ENCODE measurements at regions not wholly inside any gene's neighbourhood (a gene's known extent, or its start where the extent isn't known, plus 50 kb on each side); places are given as distances from the start of the nearest gene placed in this dataset.

GRCh38 chr1:70888722-70889121, 158.9 kb downstream of the PTGER3 start:
- TF ChIP-seq CTCF (IDR thresholded peaks at IDR 0.05) (no peak), ARID4B (CRISPR knock-in tag; IDR thresholded peaks at IDR 0.05; ENCODE audit: borderline replicate concordance) (no peak), FOXP1 (CRISPR knock-in tag; IDR thresholded peaks at IDR 0.05; ENCODE audit: borderline replicate concordance) (no peak), CREB1 (CRISPR knock-in tag; IDR thresholded peaks at IDR 0.05) (no peak), ESRRA (CRISPR knock-in tag; IDR thresholded peaks at IDR 0.05; ENCODE audit: borderline replicate concordance) (no peak), ZNF263 (CRISPR knock-in tag; IDR thresholded peaks at IDR 0.05; ENCODE audit: low read depth) (no peak)

Measured in WTC11 (cell line).